ENCODE measurements at regions not wholly inside any gene's neighbourhood (a gene's known extent, or its start where the extent isn't known, plus 50 kb on each side); places are given as distances from the start of the nearest gene placed in this dataset.

DNA sequence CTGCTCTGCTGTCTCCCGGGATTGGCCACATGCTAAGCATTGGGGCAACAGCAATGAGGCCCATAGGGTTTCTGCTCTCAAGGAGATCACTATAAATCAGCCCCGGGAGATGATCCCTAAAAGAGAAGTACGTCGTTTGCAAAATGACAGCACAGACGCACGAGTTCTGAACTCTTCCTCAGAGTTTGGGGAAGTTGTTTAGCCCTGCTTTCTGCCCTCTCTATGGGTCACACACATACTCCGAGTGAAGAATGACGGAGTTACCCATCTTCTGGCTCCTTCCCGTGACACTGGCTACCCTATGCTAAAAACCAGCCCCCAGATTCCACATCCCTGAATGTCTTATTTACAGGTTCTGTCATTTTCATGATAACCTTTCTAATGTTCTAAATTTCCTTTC is 258.0 kb upstream of the PLEKHG7 start:
- no peaks in the 10 kb centered on the region for H3K27me3 ChIP-seq (replicated peaks; ENCODE audit: insufficient read depth, low read depth, low read length, poor library complexity)
- no peak overlapping the region for H3K27ac ChIP-seq (ENCODE audit: low read depth, low read length, poor library complexity, severe bottlenecking)
- CTCF ChIA-PET, result no interaction called here
- POLR2A ChIA-PET (ENCODE audit: low non-redundant PET), result no interaction called here
- BruUV-seq (replicated peaks), result no TSS peak
- intact Hi-C loops (cut with micrococcal nuclease; ENCODE audit: unreplicated experiment), result no loop called here
- TF ChIP-seq EZH2 (IDR thresholded peaks at IDR 0.05; ENCODE audit: borderline replicate concordance, low read depth, low read length, poor library complexity, severe bottlenecking), result no peak
- TF ChIP-seq CTCF (conservative IDR thresholded peaks at IDR 0.05; ENCODE audit: low read depth, low read length), result no peak
- no peak for DNase-seq (ENCODE audit: low spot score)
- no peaks in the 10 kb centered on the region for H3K4me1 ChIP-seq (ENCODE audit: insufficient read depth, low read length, poor library complexity, severe bottlenecking)
- H3K9me3 ChIP-seq (ENCODE audit: low read depth, low read length, poor library complexity, severe bottlenecking), result no peaks in the 10 kb centered on the region
- no peaks in the 10 kb centered on the region for H3K36me3 ChIP-seq (ENCODE audit: insufficient read depth, low read length, poor library complexity, severe bottlenecking)
- no peak overlapping the region for H3K4me3 ChIP-seq (ENCODE audit: low read depth, low read length, poor library complexity, severe bottlenecking)

- Histone ChIP-seq H3K9me3 (ENCODE audit: low read depth, low read length, poor library complexity, severe bottlenecking) (no peaks in the 10 kb centered on the region), H3K4me3 (ENCODE audit: low read depth, low read length, poor library complexity, severe bottlenecking) (no peak overlapping the region), H3K36me3 (ENCODE audit: insufficient read depth, low read length, poor library complexity, severe bottlenecking) (no peaks in the 10 kb centered on the region), H3K27ac (ENCODE audit: low read depth, low read length, poor library complexity, severe bottlenecking) (no peak overlapping the region), H3K27me3 (replicated peaks; ENCODE audit: insufficient read depth, low read depth, low read length, poor library complexity) (no peaks in the 10 kb centered on the region), H3K4me1 (ENCODE audit: insufficient read depth, low read length, poor library complexity, severe bottlenecking) (no peaks in the 10 kb centered on the region)
- CTCF ChIA-PET, result no interaction called here
- no TSS peak for BruUV-seq (replicated peaks)
- POLR2A ChIA-PET (ENCODE audit: low non-redundant PET), result no interaction called here
- peak; percentile 6 for DNase-seq (ENCODE audit: low spot score)
- TF ChIP-seq CTCF (conservative IDR thresholded peaks at IDR 0.05; ENCODE audit: low read depth, low read length), result no peak
- no peak for TF ChIP-seq EZH2 (IDR thresholded peaks at IDR 0.05; ENCODE audit: borderline replicate concordance, low read depth, low read length, poor library complexity, severe bottlenecking)
- intact Hi-C loops (cut with micrococcal nuclease; ENCODE audit: unreplicated experiment), result no loop called here
These were observed 260.0 kb upstream of the PLEKHG7 start for GRCh38 chr12:92442782-92443181.

GRCh38 chr12:92440072-92440471 is 262.7 kb upstream of the PLEKHG7 start:
- no peaks in the 10 kb centered on the region for H3K36me3 ChIP-seq (ENCODE audit: insufficient read depth, low read length, poor library complexity, severe bottlenecking)
- TF ChIP-seq EZH2 (IDR thresholded peaks at IDR 0.05; ENCODE audit: borderline replicate concordance, low read depth, low read length, poor library complexity, severe bottlenecking) (no peak), CTCF (conservative IDR thresholded peaks at IDR 0.05; ENCODE audit: low read depth, low read length) (no peak)
- no TSS peak for BruUV-seq (replicated peaks)
- no peak for DNase-seq (ENCODE audit: low spot score)
- no peak overlapping the region for H3K27ac ChIP-seq (ENCODE audit: low read depth, low read length, poor library complexity, severe bottlenecking)
- intact Hi-C loops (cut with micrococcal nuclease; ENCODE audit: unreplicated experiment), result no loop called here
- CTCF ChIA-PET, result no interaction called here
- H3K4me1 ChIP-seq (ENCODE audit: insufficient read depth, low read length, poor library complexity, severe bottlenecking), result no peaks in the 10 kb centered on the region
- no peaks in the 10 kb centered on the region for H3K27me3 ChIP-seq (replicated peaks; ENCODE audit: insufficient read depth, low read depth, low read length, poor library complexity)
- no peak overlapping the region for H3K4me3 ChIP-seq (ENCODE audit: low read depth, low read length, poor library complexity, severe bottlenecking)
- POLR2A ChIA-PET (ENCODE audit: low non-redundant PET), result no interaction called here
- H3K9me3 ChIP-seq (ENCODE audit: low read depth, low read length, poor library complexity, severe bottlenecking), result no peaks in the 10 kb centered on the region

Measured in A673 (cell line).